ENCODE measurements at regions not wholly inside any gene's neighbourhood (a gene's known extent, or its start where the extent isn't known, plus 50 kb on each side); places are given as distances from the start of the nearest gene placed in this dataset.

DNA sequence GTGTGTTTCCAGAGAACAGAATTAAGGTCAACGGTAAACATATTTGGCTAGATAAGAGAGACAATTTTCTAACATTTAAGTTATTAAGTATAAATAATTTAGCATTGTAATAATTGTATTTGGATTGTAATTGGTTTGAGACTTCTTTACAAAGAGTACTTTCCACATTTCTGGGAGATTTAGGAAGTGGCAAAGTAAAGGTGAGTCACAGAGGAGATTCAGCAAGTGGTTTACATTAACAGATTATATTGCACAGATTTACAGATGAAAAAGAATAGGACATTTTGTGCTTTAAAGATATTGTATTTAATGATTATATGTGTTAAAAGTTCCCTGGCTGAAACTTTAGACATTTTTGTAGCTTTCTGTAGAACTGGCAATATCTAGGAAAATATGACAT lies 584.4 kb upstream of the AADAT start:
- ATAC-seq = no peak
- TF ChIP-seq ZNF224 (CRISPR knock-in tag; IDR thresholded peaks at IDR 0.05) (no peak), ZNF398 (CRISPR knock-in tag; IDR thresholded peaks at IDR 0.05) (no peak), FOXA1 (IDR thresholded peaks at IDR 0.05; ENCODE audit: borderline replicate concordance) (no peak), ZNF175 (CRISPR knock-in tag; IDR thresholded peaks at IDR 0.05; ENCODE audit: low read depth) (no peak), ZNF436 (CRISPR knock-in tag; IDR thresholded peaks at IDR 0.05) (no peak), ZNF146 (CRISPR knock-in tag; IDR thresholded peaks at IDR 0.05; ENCODE audit: unreplicated experiment) (no peak), MED1 (CRISPR knock-in tag; IDR thresholded peaks at IDR 0.05; ENCODE audit: borderline replicate concordance) (no peak), SMARCA5 (IDR thresholded peaks at IDR 0.05) (no peak), GTF2B (IDR thresholded peaks at IDR 0.05; ENCODE audit: extremely low read depth, insufficient read length) (no peak), SETDB1 (IDR thresholded peaks at IDR 0.05; ENCODE audit: low read length) (no peak)
- TF ChIP-seq, protein P1, sequence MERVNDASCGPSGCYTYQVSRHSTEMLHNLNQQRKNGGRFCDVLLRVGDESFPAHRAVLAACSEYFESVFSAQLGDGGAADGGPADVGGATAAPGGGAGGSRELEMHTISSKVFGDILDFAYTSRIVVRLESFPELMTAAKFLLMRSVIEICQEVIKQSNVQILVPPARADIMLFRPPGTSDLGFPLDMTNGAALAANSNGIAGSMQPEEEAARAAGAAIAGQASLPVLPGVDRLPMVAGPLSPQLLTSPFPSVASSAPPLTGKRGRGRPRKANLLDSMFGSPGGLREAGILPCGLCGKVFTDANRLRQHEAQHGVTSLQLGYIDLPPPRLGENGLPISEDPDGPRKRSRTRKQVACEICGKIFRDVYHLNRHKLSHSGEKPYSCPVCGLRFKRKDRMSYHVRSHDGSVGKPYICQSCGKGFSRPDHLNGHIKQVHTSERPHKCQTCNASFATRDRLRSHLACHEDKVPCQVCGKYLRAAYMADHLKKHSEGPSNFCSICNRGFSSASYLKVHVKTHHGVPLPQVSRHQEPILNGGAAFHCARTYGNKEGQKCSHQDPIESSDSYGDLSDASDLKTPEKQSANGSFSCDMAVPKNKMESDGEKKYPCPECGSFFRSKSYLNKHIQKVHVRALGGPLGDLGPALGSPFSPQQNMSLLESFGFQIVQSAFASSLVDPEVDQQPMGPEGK (CRISPR knock-in tag; IDR thresholded peaks at IDR 0.05; ENCODE audit: borderline replicate concordance) = no peak
- WGBS (ENCODE audit: insufficient coverage, low coverage, missing lambda C conversion rate) = 0% methylated on average over 1 of the region's 1 CpG
- no peaks in the 10 kb centered on the region for H3K79me2 ChIP-seq (ENCODE audit: control insufficient read depth, insufficient read depth, low read length)
- H2AFZ ChIP-seq (ENCODE audit: low read depth, low read length) = no peak overlapping the region
- H3K27me3 ChIP-seq (ENCODE audit: control insufficient read depth in 2 of 2, insufficient read depth in 2 of 2, low read length in 2 of 2) = no peaks in the 10 kb centered on the region
- H3K4me1 ChIP-seq (replicated peaks in 1 of 2; ENCODE audit: control insufficient read depth in 2 of 2, insufficient read depth in 2 of 2, low read length in 2 of 2) = no peaks in the 10 kb centered on the region
- POLR2A ChIA-PET = no interaction called here
- no peak overlapping the region for H3K9ac ChIP-seq (ENCODE audit: insufficient read depth in 1 of 2, low read depth in 2 of 2, low read length in 2 of 2)
- no peak overlapping the region for H3K4me2 ChIP-seq (ENCODE audit: insufficient read depth, low read length)
- CTCF ChIA-PET (ENCODE audit: low intra/inter-chr PET ratio) = no interaction called here
- in situ Hi-C loops (cut with MboI) (no loop called here), intact Hi-C loops (cut with micrococcal nuclease) (no loop called here)
- no TSS peak for BruUV-seq (replicated peaks)
- no peaks in the 10 kb centered on the region for H3K36me3 ChIP-seq (ENCODE audit: control insufficient read depth, insufficient read depth, low read length)
- no peaks in the 10 kb centered on the region for H4K20me1 ChIP-seq (replicated peaks; ENCODE audit: control insufficient read depth, insufficient read depth, low read length)
- FAIRE-seq = no peak
- H3K4me3 ChIP-seq = no peak overlapping the region
- no peak for DNase-seq (ENCODE audit: extremely low read depth in 1 of 4, low spot score in 3 of 4)
- H3K27ac ChIP-seq (ENCODE audit: extremely low read depth, low read depth, low read length) = no peak overlapping the region
- H3K9me3 ChIP-seq (replicated peaks; ENCODE audit: control insufficient read depth, insufficient read depth, low read depth, low read length) = no peaks in the 10 kb centered on the region; the same call in 1 of the 2 replicates
- H3K9me1 ChIP-seq (ENCODE audit: control insufficient read depth, insufficient read depth, low read length) = no peaks in the 10 kb centered on the region

Data from K562 (cell line).